Heart right ventricle (tissue), 16 donors: ENCODE measurements at regions not wholly inside any gene's neighbourhood (a gene's known extent, or its start where the extent isn't known, plus 50 kb on each side); places are given as distances from the start of the nearest gene placed in this dataset.

Experiments
- ATAC-seq, 8 donors: fragments of 200-7000 bp; cut with Tn5 transposase; one replicate each; pipeline ENCODE4 v1.9.1; 2020; ENCODE audit warnings: mild to moderate bottlenecking in 8 of 8, moderate library complexity in 8 of 8, moderate number of reproducible peaks in 1 of 8
- DNase-seq, 2 donors: peaks; one replicate each; pipeline ENCODE4 v3.0.0-alpha.2; 2020
- H3K27ac ChIP-seq, 10 donors: fragments of 200-600 bp; sonication (generic) in 2 of 10; one replicate each; pipeline versions ENCODE4 v1.5.0 to v1.8.0; 2020 to 2022; ENCODE audit warnings: mild to moderate bottlenecking in 3 of 10
- H3K27me3 ChIP-seq, 7 donors: fragments of 200-600 bp; one replicate each; pipeline ENCODE4 v1.8.0; 2021 to 2022; ENCODE audit warnings: mild to moderate bottlenecking in 2 of 7
- H3K36me3 ChIP-seq, 9 donors: fragments of 200-600 bp; sonication (generic) in 1 of 9; one replicate each; pipeline versions ENCODE4 v1.5.0 to v1.8.0; 2020 to 2022; ENCODE audit warnings: mild to moderate bottlenecking in 2 of 9
- H3K4me1 ChIP-seq, 9 donors: fragments of 200-600 bp; sonication (generic) in 1 of 9; one replicate each; pipeline versions ENCODE4 v1.5.0 to v1.8.0; 2020 to 2022; ENCODE audit warnings: mild to moderate bottlenecking in 4 of 9
- H3K4me3 ChIP-seq, 10 donors: fragments of 200-600 bp; sonication (generic) in 2 of 10; one replicate each; pipeline versions ENCODE4 v1.5.0 to v1.8.0; 2020 to 2022; ENCODE audit warnings: mild to moderate bottlenecking in 7 of 10, moderate library complexity in 2 of 10
- H3K9me3 ChIP-seq, 11 donors: fragments of 200-600 bp in 10 of 11; sonication (generic) in 2 of 11; one replicate each; pipeline versions ENCODE4 v1.5.0 to v1.8.0; 2013 to 2022; ENCODE audit warnings: mild to moderate bottlenecking in 2 of 11, control low read depth in 1 of 11, moderate library complexity in 1 of 11
- CTCF ChIP-seq, 9 donors: fragments of 200-600 bp; sonication (generic) in 2 of 9; IDR thresholded peaks; one replicate each; pipeline versions ENCODE4 v1.5.0 to v1.8.0; 2021 to 2022; ENCODE audit warnings: antibody characterized with exemption in 9 of 9, mild to moderate bottlenecking in 5 of 9, moderate library complexity in 1 of 9
- WGBS, 2 donors: extraction: QIAGEN DNeasy Blood & Tissue Kit; methylation state at CpG; one replicate each; pipeline ENCODE4 v1.1.7; 2013; ENCODE audit warnings: inconsistent platforms in 1 of 2; 5-methylcytosine and 5-hydroxymethylcytosine counted together
- intact Hi-C, 10 donors: fragments of 100-400 bp; cut with DNase I; formaldehyde crosslinking; loops; one replicate each; pipeline versions ENCODE4 v1.11.1 to v1.14.2; 2022
- donor health status: Arrhythmogenic right ventricular cardiomyopathy.
- donor health status: ischemic (EF 13 %, LVEDD 7.1; RV severe dilation, severe dysfunction).
- donor health status: healthy with polysubstance abuse.
- donor health status: DM: no; HTN: yes; CAD: no.
- donor health status: DM: no; HTN: no; CAD: no.
- donor health status: ischemic (EF 25% LVEDD 6.9; RV normal size, moderate dysfunction).
- donor health status: ischemic (EF 25% LVEDD 5.7; RV mildly dilated, moderate dysfunction).
- donor health status: healthy.
- donor health status: DM: yes; HTN: yes; CAD: no.
- donor health status: Ischemic cardiomyopathy.
- donor health status: ischemic (EF 35%, LVEDD 5.7; RV mildly dilated, moderate dysfunction).
- donor health status: nonischemic (EF 11% LVEDD 7.7; RV severe dilation, severe dysfunction).
- donor health status: DM: yes; HTN: yes; CAD: no.
- donor health status: PGD.
- donor health status: ischemic (EF 29% LVEDD 5.4; RV normal size, mild dysfunction).
- donor health status: nonischemic (EF 23%, LVEDD 6.1; RV moderate dilation, normal function).

GRCh38 chr11:127054153-127054552, 53.6 kb upstream of the KIRREL3 start:
- intact Hi-C loops: no loop called here
- DNase-seq (no peak), ATAC-seq (no peak)
- 87% methylated on average over 2 of the region's 2 CpGs for WGBS, 2 donors
- no peak for TF ChIP-seq CTCF (IDR thresholded peaks at IDR 0.05)
- Histone ChIP-seq H3K4me1 (no peaks in the 10 kb centered on the region), H3K27ac (no peak overlapping the region), H3K36me3 (no peaks in the 10 kb centered on the region), H3K4me3 (no peak overlapping the region), H3K27me3 (peaks cover 0 to 4% (median 0%) of the 10 kb centered on the region in 7 donors), H3K9me3 (no peaks in the 10 kb centered on the region)

- DNase-seq (no peak), ATAC-seq (no peak)
- intact Hi-C loops: no loop called here
- Histone ChIP-seq H3K9me3 (no peaks in the 10 kb centered on the region), H3K4me3 (no peak overlapping the region), H3K27ac (no peak overlapping the region), H3K36me3 (no peaks in the 10 kb centered on the region), H3K4me1 (no peaks in the 10 kb centered on the region), H3K27me3 (peaks cover 0 to 8% (median 0%) of the 10 kb centered on the region in 7 donors)
- no peak for TF ChIP-seq CTCF (IDR thresholded peaks at IDR 0.05)
- WGBS, 2 donors: 87 to 88% methylated on average over 1 of the region's 1 CpG
Observed at GRCh38 chr11:127052404-127052803, 51.8 kb upstream of the KIRREL3 start.
